ENCODE measurements at regions not wholly inside any gene's neighbourhood (a gene's known extent, or its start where the extent isn't known, plus 50 kb on each side); places are given as distances from the start of the nearest gene placed in this dataset.
"Not testable (repeated sequence)": the region's sequence is repeated elsewhere in the genome, so short reads cannot be mapped to it uniquely, and the experiment has no call there.

GRCh38 chr9:38328765-38329164 is 63.7 kb upstream of the ALDH1B1 start:
- Histone ChIP-seq H3K4me3 (no peak overlapping the region), H3K27ac (no peak overlapping the region)
- DNase-seq (ENCODE audit: low spot score), result no peak
- TF ChIP-seq CTCF (IDR thresholded peaks at IDR 0.05), result no peak

- DNase-seq (ENCODE audit: low spot score), result no peak
- Histone ChIP-seq H3K27ac (no peak overlapping the region), H3K4me3 (no peak overlapping the region)
- TF ChIP-seq CTCF (IDR thresholded peaks at IDR 0.05), result no peak
Observed at GRCh38 chr9:38326122-38326521, 66.4 kb upstream of the ALDH1B1 start.

- DNase-seq (ENCODE audit: low spot score); H3K4me3 ChIP-seq; H3K27ac ChIP-seq: not testable (repeated sequence)
Observed at GRCh38 chr9:38324213-38324612, 68.3 kb upstream of the ALDH1B1 start.

GRCh38 chr9:38322937-38323336 is 69.6 kb upstream of the ALDH1B1 start:
- no peak overlapping the region for H3K4me3 ChIP-seq
- no peak overlapping the region for H3K27ac ChIP-seq
- DNase-seq (ENCODE audit: low spot score), result no peak
- no peak for TF ChIP-seq CTCF (IDR thresholded peaks at IDR 0.05)

- H3K27ac ChIP-seq, result no peak overlapping the region
- TF ChIP-seq CTCF (IDR thresholded peaks at IDR 0.05), result no peak
- H3K4me3 ChIP-seq, result peak overlapping the region; percentile 23
- DNase-seq (ENCODE audit: low spot score), result no peak
Observed at GRCh38 chr9:38319496-38320173, 72.9 kb upstream of the ALDH1B1 start.

- TF ChIP-seq CTCF (IDR thresholded peaks at IDR 0.05), result no peak
- DNase-seq (ENCODE audit: low spot score), result no peak
- H3K27ac ChIP-seq, result no peak overlapping the region
- H3K4me3 ChIP-seq, result peak overlapping the region; percentile 23
Observed at GRCh38 chr9:38318759-38319495, 73.6 kb upstream of the ALDH1B1 start.

- Histone ChIP-seq H3K4me3 (no peak overlapping the region), H3K27ac (no peak overlapping the region)
- TF ChIP-seq CTCF (IDR thresholded peaks at IDR 0.05), result no peak
- DNase-seq (ENCODE audit: low spot score), result no peak
Observed at GRCh38 chr9:38316166-38316780, 76.2 kb upstream of the ALDH1B1 start.

All from coronary artery (tissue), 2 donors.